Neuronal stem cell (in vitro differentiated cells): ENCODE measurements at regions not wholly inside any gene's neighbourhood (a gene's known extent, or its start where the extent isn't known, plus 50 kb on each side); places are given as distances from the start of the nearest gene placed in this dataset.
A peak's percentile ranks its signal among the peaks of the same experiment; 100 is the strongest.
"Not testable (repeated sequence)": the region's sequence is repeated elsewhere in the genome, so short reads cannot be mapped to it uniquely, and the experiment has no call there.

ENCODE experiments used
- DNase-seq: peaks from one replicate; pipeline ENCODE4 v3.0.0-alpha.2; 2013; ENCODE audit warnings: low spot score
- H2AFZ ChIP-seq: one replicate; pipeline ENCODE4 v1.6.1; 2013; ENCODE audit warnings: mild to moderate bottlenecking, low read length, inconsistent platforms
- H2AK5ac ChIP-seq: 2 replicates; pipeline ENCODE4 v1.6.1; 2013; ENCODE audit warnings: low read depth, mild to moderate bottlenecking, inconsistent platforms, low read length, moderate library complexity, mixed read lengths
- H2BK120ac ChIP-seq: 2 replicates; pipeline ENCODE4 v1.6.1; 2013; ENCODE audit warnings: low read depth, mild to moderate bottlenecking, inconsistent platforms, low read length, moderate library complexity, mixed read lengths
- H2BK12ac ChIP-seq: one replicate; pipeline ENCODE4 v1.6.1; 2013; ENCODE audit warnings: low read length, inconsistent platforms
- H2BK15ac ChIP-seq: 2 replicates; pipeline ENCODE4 v1.6.1; 2013; ENCODE audit warnings: mild to moderate bottlenecking, low read length, inconsistent platforms, mixed read lengths
- H2BK5ac ChIP-seq: one replicate; pipeline ENCODE4 v1.6.1; 2013; ENCODE audit warnings: inconsistent platforms, mild to moderate bottlenecking, low read length, moderate library complexity
- H3K14ac ChIP-seq: one replicate; pipeline ENCODE4 v1.6.1; 2013; ENCODE audit warnings: low read length, inconsistent platforms
- H3K18ac ChIP-seq: 2 replicates; pipeline ENCODE4 v1.6.1; 2013; ENCODE audit warnings: low read length, inconsistent platforms
- H3K23ac ChIP-seq: 2 replicates; pipeline ENCODE4 v1.6.1; 2013; ENCODE audit warnings: low read depth, mild to moderate bottlenecking, mixed read lengths, low read length, inconsistent platforms; ENCODE audit not compliant: poor library complexity
- H3K27ac ChIP-seq: replicated peaks from 3 replicates; pipeline ENCODE4 v1.5.1; 2013; ENCODE audit warnings: low read length, inconsistent platforms
- H3K27me3 ChIP-seq, 3 experiments: 2 replicates each; pipeline ENCODE4 v1.6.1; 2013; ENCODE audit warnings: low read length in 3 of 3, mild to moderate bottlenecking in 2 of 3, inconsistent platforms in 1 of 3, low read depth in 1 of 3, mixed read lengths in 1 of 3, moderate library complexity in 1 of 3; ENCODE audit not compliant: control insufficient read depth in 3 of 3, insufficient read depth in 3 of 3
- H3K36me3 ChIP-seq, 2 donors: replicated peaks in 1 of 2; 2 replicates each; pipeline ENCODE4 v1.6.1; 2013; ENCODE audit warnings: low read length in 2 of 2; ENCODE audit not compliant: control insufficient read depth in 2 of 2, insufficient read depth in 2 of 2
- H3K4ac ChIP-seq: 2 replicates; pipeline ENCODE4 v1.6.1; 2013; ENCODE audit warnings: inconsistent platforms, mild to moderate bottlenecking, low read length, moderate library complexity
- H3K4me1 ChIP-seq, 2 donors: 1 replicate in 1 of 2; 2 replicates in 1 of 2; pipeline ENCODE4 v1.6.1; 2013; ENCODE audit warnings: low read length in 2 of 2, low read depth in 1 of 2; ENCODE audit not compliant: control insufficient read depth in 2 of 2, insufficient read depth in 1 of 2
- H3K4me2 ChIP-seq: one replicate; pipeline ENCODE4 v1.6.1; 2013; ENCODE audit warnings: mild to moderate bottlenecking, low read length, inconsistent platforms; ENCODE audit not compliant: insufficient read depth, poor library complexity, severe bottlenecking
- H3K4me3 ChIP-seq, 2 donors: 2 replicates each; pipeline ENCODE4 v1.5.1; 2013; ENCODE audit warnings: low read length in 2 of 2, mild to moderate bottlenecking in 2 of 2, inconsistent platforms in 1 of 2, moderate library complexity in 1 of 2
- H3K79me1 ChIP-seq: one replicate; pipeline ENCODE4 v1.6.1; 2013; ENCODE audit warnings: low read depth, mild to moderate bottlenecking, inconsistent platforms, low read length, moderate library complexity
- H3K9ac ChIP-seq: one replicate; pipeline ENCODE4 v1.6.1; 2013; ENCODE audit warnings: mild to moderate bottlenecking, low read depth, low read length, inconsistent platforms; ENCODE audit not compliant: poor library complexity
- H3K9me3 ChIP-seq, 2 donors: replicated peaks in 1 of 2; 2 replicates each; pipeline versions ENCODE3 to v1.6.1; 2013; ENCODE audit warnings: low read length in 2 of 2, mild to moderate bottlenecking in 2 of 2, inconsistent platforms in 1 of 2, low read depth in 1 of 2, mixed read lengths in 1 of 2, moderate library complexity in 1 of 2; ENCODE audit not compliant: control insufficient read depth in 2 of 2, insufficient read depth in 1 of 2
- H4K8ac ChIP-seq: one replicate; pipeline ENCODE4 v1.6.1; 2013; ENCODE audit warnings: low read depth, mild to moderate bottlenecking, inconsistent platforms, low read length, moderate library complexity
- H4K91ac ChIP-seq: one replicate; pipeline ENCODE4 v1.6.1; 2013; ENCODE audit warnings: low read length, low read depth, mild to moderate bottlenecking, inconsistent platforms; ENCODE audit not compliant: poor library complexity
- WGBS, 2 donors: extraction: QIAGEN DNeasy Blood & Tissue Kit; methylation state at CpG; one replicate each; pipeline ENCODE4 v1.1.7; 2013; ENCODE audit warnings: missing lambda C conversion rate in 2 of 2, mixed read lengths in 1 of 2; ENCODE audit not compliant: insufficient read length in 2 of 2, insufficient replicate concordance in 1 of 2; ENCODE audit errors: extremely low coverage in 2 of 2; 5-methylcytosine and 5-hydroxymethylcytosine counted together

GRCh38 chr4:22601638-22602037 is 85.8 kb upstream of the ADGRA3 start:
- H3K27me3 ChIP-seq, H4K91ac ChIP-seq, H2BK12ac ChIP-seq, H3K4ac ChIP-seq, H3K4me2 ChIP-seq, H3K36me3 ChIP-seq, H2AFZ ChIP-seq, H3K27ac ChIP-seq, H2BK5ac ChIP-seq, H4K8ac ChIP-seq, H3K9ac ChIP-seq, H3K79me1 ChIP-seq, H3K18ac ChIP-seq, H2BK120ac ChIP-seq, H3K14ac ChIP-seq, H3K4me1 ChIP-seq, DNase-seq, H3K23ac ChIP-seq, H3K9me3 ChIP-seq, H2AK5ac ChIP-seq, H2BK15ac ChIP-seq, H3K4me3 ChIP-seq: not testable (repeated sequence)
- WGBS, 2 donors = no CpG with 5 or more reads among the region's 6 CpGs

- no peak overlapping the region for H2BK120ac ChIP-seq
- H3K4me3 ChIP-seq = no peak overlapping the region
- no peaks in the 10 kb centered on the region for H3K27me3 ChIP-seq
- no CpG with 5 or more reads among the region's 3 CpGs for WGBS, 2 donors
- no peak overlapping the region for H3K18ac ChIP-seq
- no peak overlapping the region for H2BK15ac ChIP-seq
- DNase-seq = peak; percentile 3
- H3K36me3 ChIP-seq = no peaks in the 10 kb centered on the region
- no peak overlapping the region for H4K8ac ChIP-seq
- H3K23ac ChIP-seq = no peak overlapping the region
- no peak overlapping the region for H3K27ac ChIP-seq
- no peak overlapping the region for H3K14ac ChIP-seq
- no peaks in the 10 kb centered on the region for H3K9me3 ChIP-seq
- no peak overlapping the region for H3K4ac ChIP-seq
- H2AK5ac ChIP-seq = no peak overlapping the region
- no peak overlapping the region for H2BK5ac ChIP-seq
- no peak overlapping the region for H3K4me2 ChIP-seq
- H2BK12ac ChIP-seq = no peak overlapping the region
- peaks cover 0 to 3% of the 10 kb centered on the region in 2 donors for H3K4me1 ChIP-seq
- H3K79me1 ChIP-seq = no peaks in the 10 kb centered on the region
- no peak overlapping the region for H3K9ac ChIP-seq
- no peak overlapping the region for H2AFZ ChIP-seq
- H4K91ac ChIP-seq = no peak overlapping the region
Observed at GRCh38 chr4:22607382-22607781, 85.4 kb upstream of the GBA3 start.

- not testable (repeated sequence) for H2AK5ac ChIP-seq, H3K4ac ChIP-seq, DNase-seq, H3K27me3 ChIP-seq, H2AFZ ChIP-seq, H3K9me3 ChIP-seq, H3K4me1 ChIP-seq, H4K8ac ChIP-seq, H3K23ac ChIP-seq, H4K91ac ChIP-seq, H3K9ac ChIP-seq, H2BK15ac ChIP-seq, H2BK5ac ChIP-seq, H3K4me3 ChIP-seq, H3K4me2 ChIP-seq, H3K79me1 ChIP-seq, H3K36me3 ChIP-seq, H3K27ac ChIP-seq, H2BK12ac ChIP-seq, H2BK120ac ChIP-seq, H3K14ac ChIP-seq, H3K18ac ChIP-seq
- WGBS, 2 donors = no CpG with 5 or more reads among the region's 3 CpGs
Observed at GRCh38 chr4:22609951-22610525, 82.7 kb upstream of the GBA3 start.

- Histone ChIP-seq H3K27me3 (no peaks in the 10 kb centered on the region), H3K23ac (no peak overlapping the region), H3K36me3 (no peaks in the 10 kb centered on the region), H3K4me3 (no peak overlapping the region), H3K9ac (no peak overlapping the region), H2BK120ac (no peak overlapping the region), H3K18ac (no peak overlapping the region), H2AFZ (no peak overlapping the region), H3K79me1 (no peaks in the 10 kb centered on the region), H3K9me3 (no peaks in the 10 kb centered on the region), H2BK12ac (no peak overlapping the region), H3K4me1 (peaks cover 0 to 2% of the 10 kb centered on the region in 2 donors), H4K91ac (no peak overlapping the region), H2BK15ac (no peak overlapping the region), H2AK5ac (no peak overlapping the region), H4K8ac (no peak overlapping the region), H3K14ac (no peak overlapping the region), H2BK5ac (no peak overlapping the region), H3K4me2 (no peak overlapping the region), H3K27ac (no peak overlapping the region), H3K4ac (no peak overlapping the region)
- WGBS, 2 donors = no CpG with 5 or more reads among the region's 2 CpGs
- no peak for DNase-seq
Observed at GRCh38 chr4:22614114-22614513, 78.6 kb upstream of the GBA3 start.
